ENCODE measurements at regions not wholly inside any gene's neighbourhood (a gene's known extent, or its start where the extent isn't known, plus 50 kb on each side); places are given as distances from the start of the nearest gene placed in this dataset.

DNA sequence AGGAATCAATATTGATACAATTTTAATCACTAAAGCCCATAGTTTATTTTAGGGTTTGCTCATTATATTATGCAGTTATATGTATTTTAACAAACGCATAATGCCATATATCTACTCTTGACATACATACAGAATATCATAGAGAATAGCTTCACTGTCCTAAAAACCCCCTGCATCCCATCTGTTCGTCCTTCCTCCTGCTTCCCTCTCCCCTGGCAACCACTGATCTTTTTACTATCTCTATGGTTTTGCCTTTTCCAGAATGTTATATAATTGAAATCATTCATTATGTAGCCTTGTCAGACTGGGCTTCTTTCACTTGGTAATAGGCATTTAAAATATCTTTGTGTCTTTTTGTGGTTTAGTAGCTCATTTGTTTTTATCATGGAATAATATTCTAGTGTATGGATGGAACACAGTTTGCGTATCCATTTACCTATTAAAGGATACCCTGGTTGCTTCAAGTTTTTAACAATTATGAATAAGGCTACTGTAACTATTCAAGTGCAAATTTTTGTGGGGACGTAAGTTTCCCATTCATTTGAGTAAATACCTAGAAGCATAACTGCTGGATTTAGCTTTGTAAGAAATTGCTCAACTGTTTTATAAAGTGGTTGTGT is 801.6 kb upstream of the GCFC2 start:
- no peak overlapping the region for H3K4me3 ChIP-seq (replicated peaks in 1 of 2; ENCODE audit: low read depth in 2 of 2, low read length in 2 of 2)
- TF ChIP-seq, protein P1, sequence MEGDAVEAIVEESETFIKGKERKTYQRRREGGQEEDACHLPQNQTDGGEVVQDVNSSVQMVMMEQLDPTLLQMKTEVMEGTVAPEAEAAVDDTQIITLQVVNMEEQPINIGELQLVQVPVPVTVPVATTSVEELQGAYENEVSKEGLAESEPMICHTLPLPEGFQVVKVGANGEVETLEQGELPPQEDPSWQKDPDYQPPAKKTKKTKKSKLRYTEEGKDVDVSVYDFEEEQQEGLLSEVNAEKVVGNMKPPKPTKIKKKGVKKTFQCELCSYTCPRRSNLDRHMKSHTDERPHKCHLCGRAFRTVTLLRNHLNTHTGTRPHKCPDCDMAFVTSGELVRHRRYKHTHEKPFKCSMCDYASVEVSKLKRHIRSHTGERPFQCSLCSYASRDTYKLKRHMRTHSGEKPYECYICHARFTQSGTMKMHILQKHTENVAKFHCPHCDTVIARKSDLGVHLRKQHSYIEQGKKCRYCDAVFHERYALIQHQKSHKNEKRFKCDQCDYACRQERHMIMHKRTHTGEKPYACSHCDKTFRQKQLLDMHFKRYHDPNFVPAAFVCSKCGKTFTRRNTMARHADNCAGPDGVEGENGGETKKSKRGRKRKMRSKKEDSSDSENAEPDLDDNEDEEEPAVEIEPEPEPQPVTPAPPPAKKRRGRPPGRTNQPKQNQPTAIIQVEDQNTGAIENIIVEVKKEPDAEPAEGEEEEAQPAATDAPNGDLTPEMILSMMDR (IDR thresholded peaks at IDR 0.05; ENCODE audit: low read depth, low read length): no peak
- DNase-seq (ENCODE audit: low read depth in 2 of 2): no peak

DNA sequence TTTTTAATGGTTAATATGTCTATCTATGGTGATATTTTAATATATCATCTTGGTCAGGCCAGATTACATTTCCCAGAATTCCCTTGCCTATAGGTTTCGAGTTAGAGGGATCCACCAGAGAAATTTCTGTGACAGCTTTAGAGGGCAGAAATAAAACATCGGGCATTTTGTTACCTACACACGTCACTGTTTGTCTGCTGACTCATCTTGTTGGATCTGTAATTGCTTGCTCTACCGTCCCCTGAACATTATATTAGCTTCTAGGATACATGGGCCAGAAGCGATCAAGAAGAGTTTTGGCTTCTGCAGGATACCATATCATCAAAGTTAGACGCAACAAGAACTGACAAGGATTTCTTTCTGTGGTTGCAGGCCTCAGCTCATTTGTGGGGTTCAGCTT is 795.8 kb upstream of the GCFC2 start:
- TF ChIP-seq, protein P1 (IDR thresholded peaks at IDR 0.05; ENCODE audit: low read depth, low read length): no peak
- H3K4me3 ChIP-seq (replicated peaks in 1 of 2; ENCODE audit: low read depth in 2 of 2, low read length in 2 of 2): no peak overlapping the region
- DNase-seq (ENCODE audit: low read depth in 2 of 2): no peak

DNA sequence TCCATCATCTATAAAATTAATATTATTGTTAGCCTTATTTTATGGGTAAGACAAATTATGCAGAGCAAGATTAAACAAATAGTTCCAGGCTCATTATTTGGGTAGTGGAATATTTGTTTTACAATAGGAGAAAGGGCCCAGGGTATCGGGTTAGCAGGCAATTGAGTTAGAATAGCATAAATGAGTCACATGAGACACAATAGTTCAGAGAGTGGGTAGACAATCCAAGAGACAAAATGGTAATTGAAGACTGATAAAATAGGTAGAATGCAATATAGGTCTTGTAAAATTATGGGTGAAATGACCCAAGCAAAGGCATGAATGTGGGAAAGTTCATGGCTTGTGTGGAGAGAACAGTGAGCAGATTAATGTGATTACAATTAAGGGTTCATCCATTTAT is 790.9 kb upstream of the GCFC2 start:
- TF ChIP-seq, protein P1 (IDR thresholded peaks at IDR 0.05; ENCODE audit: low read depth, low read length): no peak
- H3K4me3 ChIP-seq (replicated peaks in 1 of 2; ENCODE audit: low read depth in 2 of 2, low read length in 2 of 2): no peak overlapping the region
- no peak for DNase-seq (ENCODE audit: low read depth in 2 of 2)

DNA sequence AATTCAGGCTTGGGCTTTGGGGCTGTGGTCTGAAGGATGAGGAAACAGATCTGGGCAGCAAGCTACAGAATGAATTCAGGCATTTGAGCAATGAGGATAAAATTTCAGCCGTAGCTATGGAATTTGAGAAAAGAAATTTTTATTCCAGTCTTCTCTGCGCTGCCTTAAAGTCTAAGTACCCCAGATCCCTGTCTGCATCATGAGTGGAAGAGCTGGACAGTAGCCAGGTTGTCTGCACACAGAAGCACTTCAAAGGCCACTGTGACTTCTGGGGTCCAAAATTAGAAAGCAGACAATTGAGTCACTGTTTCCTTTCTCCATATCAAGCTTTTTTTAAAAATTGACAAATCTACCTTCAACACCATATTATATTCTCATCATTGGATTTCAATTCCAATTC is 787.6 kb upstream of the GCFC2 start:
- no peak for DNase-seq (ENCODE audit: low read depth in 2 of 2)
- TF ChIP-seq, protein P1 (IDR thresholded peaks at IDR 0.05; ENCODE audit: low read depth, low read length): no peak

DNA sequence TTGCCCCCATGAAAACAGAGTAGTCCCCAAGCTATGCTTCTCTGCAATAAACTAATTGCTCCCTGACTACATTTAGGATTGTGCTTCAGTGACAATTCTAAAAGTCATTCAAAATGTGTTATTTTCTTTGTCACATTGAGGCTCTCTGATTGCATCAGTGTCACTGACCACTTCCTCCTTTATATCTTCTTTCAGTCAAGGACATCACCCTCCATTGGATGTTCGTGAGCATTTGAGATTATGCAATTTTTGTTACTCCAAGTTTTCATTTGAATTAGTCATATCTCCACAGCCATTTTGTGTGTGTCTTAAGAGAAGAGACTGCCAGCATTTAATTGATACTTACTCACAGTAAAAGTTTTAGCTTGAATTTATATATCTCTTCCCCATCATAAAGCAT is 780.8 kb upstream of the GCFC2 start:
- TF ChIP-seq, protein P1 (IDR thresholded peaks at IDR 0.05; ENCODE audit: low read depth, low read length): no peak
- no peak for DNase-seq (ENCODE audit: low read depth in 2 of 2)
- H3K4me3 ChIP-seq (replicated peaks in 1 of 2; ENCODE audit: low read depth in 2 of 2, low read length in 2 of 2): no peak overlapping the region

More for the DNA sequence above, 787.6 kb upstream of the GCFC2 start:
- H3K4me3 ChIP-seq (replicated peaks in 1 of 2; ENCODE audit: low read depth in 2 of 2, low read length in 2 of 2): no peak overlapping the region

DNA sequence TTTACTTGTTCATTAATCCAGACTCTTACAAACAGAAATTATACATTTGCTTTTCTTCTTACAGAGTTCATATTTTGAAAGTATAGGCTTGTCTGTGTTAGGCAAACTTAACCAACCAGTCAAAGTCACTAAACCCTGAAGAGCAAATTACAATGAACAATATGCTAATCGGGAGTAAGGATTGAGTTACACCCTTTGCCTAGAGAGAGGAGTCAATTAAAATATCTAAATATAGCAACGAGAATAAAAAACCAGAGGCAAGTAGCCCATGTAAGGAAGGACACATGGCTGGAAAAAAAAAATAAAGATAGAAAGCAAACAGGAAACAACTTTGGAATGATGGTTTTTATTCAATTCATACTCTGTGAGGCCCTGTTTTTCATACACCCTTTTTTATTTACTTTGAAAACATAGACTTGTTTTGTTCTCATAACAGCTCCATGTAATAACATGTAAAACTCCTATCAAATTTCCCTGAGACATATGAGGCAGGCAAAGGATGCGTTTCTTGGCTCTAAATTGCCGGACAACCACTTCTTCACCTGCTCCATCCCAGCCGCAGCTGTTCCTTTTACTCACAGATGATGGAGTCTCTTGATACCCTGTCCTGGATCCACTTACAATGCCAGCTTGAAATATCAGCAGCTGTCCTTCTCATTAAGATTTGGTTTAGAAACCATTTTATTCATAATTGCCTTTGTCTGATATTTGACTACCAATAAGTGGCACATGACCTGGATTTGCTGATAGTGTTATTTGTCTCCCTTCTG is 767.7 kb upstream of the GCFC2 start:
- no peak overlapping the region for H3K4me3 ChIP-seq (replicated peaks in 1 of 2; ENCODE audit: low read depth in 2 of 2, low read length in 2 of 2)
- no peak for DNase-seq (ENCODE audit: low read depth in 2 of 2)
- TF ChIP-seq, protein P1 (IDR thresholded peaks at IDR 0.05; ENCODE audit: low read depth, low read length): no peak

All from cardiac fibroblast (primary cell).